OCI-LY1 (cell line): ENCODE measurements at regions not wholly inside any gene's neighbourhood (a gene's known extent, or its start where the extent isn't known, plus 50 kb on each side); places are given as distances from the start of the nearest gene placed in this dataset.
"Not testable (repeated sequence)": the region's sequence is repeated elsewhere in the genome, so short reads cannot be mapped to it uniquely, and the experiment has no call there.

Source experiments
- H2AFZ ChIP-seq: fragments of 200-600 bp; sonication (generic), shearing (Covaris generic); 2 replicates; pipeline ENCODE4 v1.6.0; 2014; ENCODE audit warnings: antibody characterized with exemption, mild to moderate bottlenecking, low read length
- H3F3A ChIP-seq: fragments of 200-600 bp; sonication (generic), shearing (Covaris generic); 2 replicates; pipeline ENCODE4 v1.6.0; 2014; ENCODE audit warnings: mild to moderate bottlenecking, antibody characterized with exemption, low read length, moderate library complexity; ENCODE audit not compliant: insufficient read depth
- H3K27ac ChIP-seq: fragments of 200-600 bp; sonication (generic); 2 replicates; pipeline ENCODE4 v1.5.1; 2014; ENCODE audit warnings: low read length, mixed run types, mild to moderate bottlenecking, low read depth; ENCODE audit not compliant: poor library complexity, severe bottlenecking
- H3K27me3 ChIP-seq: fragments of 200-600 bp; sonication (generic); 2 replicates; pipeline ENCODE4 v1.6.0; 2014; ENCODE audit warnings: antibody characterized with exemption, mild to moderate bottlenecking, low read length, moderate library complexity; ENCODE audit not compliant: insufficient read depth
- H3K36me3 ChIP-seq: fragments of 200-600 bp; sonication (generic); 2 replicates; pipeline ENCODE4 v1.6.1; 2014; ENCODE audit warnings: mild to moderate bottlenecking, antibody characterized with exemption, low read length, moderate library complexity, mixed read lengths; ENCODE audit not compliant: insufficient read depth
- H3K4me1 ChIP-seq: fragments of 200-600 bp; sonication (generic); 2 replicates; pipeline ENCODE4 v1.5.1; 2014; ENCODE audit warnings: mild to moderate bottlenecking, low read length, moderate library complexity; ENCODE audit not compliant: insufficient read depth, severe bottlenecking
- H3K4me2 ChIP-seq: fragments of 200-600 bp; sonication (generic), shearing (Covaris generic); 2 replicates; pipeline ENCODE4 v1.6.1; 2014; ENCODE audit warnings: low read length
- H3K4me3 ChIP-seq: fragments of 200-600 bp; sonication (generic); 2 replicates; pipeline ENCODE4 v1.5.1; 2014; ENCODE audit warnings: low read length, low read depth, mild to moderate bottlenecking, mixed read lengths; ENCODE audit not compliant: poor library complexity, severe bottlenecking
- H3K79me2 ChIP-seq: fragments of 200-600 bp; shearing (Covaris generic); 2 replicates; pipeline ENCODE4 v1.6.1; 2016; ENCODE audit warnings: mixed run types, low read length, mixed read lengths; ENCODE audit not compliant: insufficient read depth
- H3K9ac ChIP-seq: fragments of 200-600 bp; sonication (generic), shearing (Covaris generic); 2 replicates; pipeline ENCODE4 v1.6.1; 2014; ENCODE audit warnings: mild to moderate bottlenecking, low read length, mixed read lengths
- H3K9me2 ChIP-seq: fragments of 200-600 bp; sonication (generic), shearing (Covaris generic); 2 replicates; pipeline ENCODE4 v1.6.1; 2014; ENCODE audit warnings: low read depth, mild to moderate bottlenecking, low read length, mixed read lengths
- H3K9me3 ChIP-seq: fragments of 200-600 bp; shearing (Covaris generic); 2 replicates; pipeline ENCODE4 v1.6.1; 2014; ENCODE audit warnings: low read length, mixed read lengths
- H4K20me1 ChIP-seq: fragments of 200-600 bp; sonication (generic), shearing (Covaris generic); 2 replicates; pipeline ENCODE4 v1.6.0; 2016; ENCODE audit warnings: mild to moderate bottlenecking, low read length; ENCODE audit not compliant: insufficient read depth
- EZH2 ChIP-seq: fragments of 200-600 bp; sonication (generic), shearing (Covaris generic); IDR thresholded peaks from 2 replicates; pipeline ENCODE4 v1.8.0; 2017; ENCODE audit warnings: borderline replicate concordance, mixed run types, mild to moderate bottlenecking, antibody characterized with exemption, low read length, moderate library complexity, mixed read lengths
- TF ChIP-seq, protein P1 (sequence below): fragments of 200-600 bp; sonication (generic), shearing (Covaris generic); IDR thresholded peaks from 2 replicates; pipeline ENCODE4 v1.5.1; 2017; ENCODE audit warnings: mild to moderate bottlenecking, antibody characterized with exemption, low read length, moderate library complexity, mixed read lengths

GRCh38 chr10:45106236-45106856, 105.6 kb downstream of the ZNF22 start:
- TF ChIP-seq, protein P1, sequence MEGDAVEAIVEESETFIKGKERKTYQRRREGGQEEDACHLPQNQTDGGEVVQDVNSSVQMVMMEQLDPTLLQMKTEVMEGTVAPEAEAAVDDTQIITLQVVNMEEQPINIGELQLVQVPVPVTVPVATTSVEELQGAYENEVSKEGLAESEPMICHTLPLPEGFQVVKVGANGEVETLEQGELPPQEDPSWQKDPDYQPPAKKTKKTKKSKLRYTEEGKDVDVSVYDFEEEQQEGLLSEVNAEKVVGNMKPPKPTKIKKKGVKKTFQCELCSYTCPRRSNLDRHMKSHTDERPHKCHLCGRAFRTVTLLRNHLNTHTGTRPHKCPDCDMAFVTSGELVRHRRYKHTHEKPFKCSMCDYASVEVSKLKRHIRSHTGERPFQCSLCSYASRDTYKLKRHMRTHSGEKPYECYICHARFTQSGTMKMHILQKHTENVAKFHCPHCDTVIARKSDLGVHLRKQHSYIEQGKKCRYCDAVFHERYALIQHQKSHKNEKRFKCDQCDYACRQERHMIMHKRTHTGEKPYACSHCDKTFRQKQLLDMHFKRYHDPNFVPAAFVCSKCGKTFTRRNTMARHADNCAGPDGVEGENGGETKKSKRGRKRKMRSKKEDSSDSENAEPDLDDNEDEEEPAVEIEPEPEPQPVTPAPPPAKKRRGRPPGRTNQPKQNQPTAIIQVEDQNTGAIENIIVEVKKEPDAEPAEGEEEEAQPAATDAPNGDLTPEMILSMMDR: no peak
- no peak for TF ChIP-seq EZH2
- Histone ChIP-seq H3K27me3 (no peaks in the 10 kb centered on the region), H3K4me2 (no peak overlapping the region), H3F3A (no peaks in the 10 kb centered on the region), H3K27ac (no peak overlapping the region), H3K4me1 (no peaks in the 10 kb centered on the region), H3K9me3 (no peaks in the 10 kb centered on the region), H3K36me3 (no peaks in the 10 kb centered on the region), H3K9ac (no peak overlapping the region), H3K4me3 (no peak overlapping the region), H3K79me2 (no peaks in the 10 kb centered on the region), H2AFZ (no peak overlapping the region), H3K9me2 (no peaks in the 10 kb centered on the region), H4K20me1 (no peaks in the 10 kb centered on the region)

GRCh38 chr10:45111509-45111908, 110.8 kb downstream of the ZNF22 start:
- TF ChIP-seq, protein P1: no peak
- TF ChIP-seq EZH2: no peak

DNA sequence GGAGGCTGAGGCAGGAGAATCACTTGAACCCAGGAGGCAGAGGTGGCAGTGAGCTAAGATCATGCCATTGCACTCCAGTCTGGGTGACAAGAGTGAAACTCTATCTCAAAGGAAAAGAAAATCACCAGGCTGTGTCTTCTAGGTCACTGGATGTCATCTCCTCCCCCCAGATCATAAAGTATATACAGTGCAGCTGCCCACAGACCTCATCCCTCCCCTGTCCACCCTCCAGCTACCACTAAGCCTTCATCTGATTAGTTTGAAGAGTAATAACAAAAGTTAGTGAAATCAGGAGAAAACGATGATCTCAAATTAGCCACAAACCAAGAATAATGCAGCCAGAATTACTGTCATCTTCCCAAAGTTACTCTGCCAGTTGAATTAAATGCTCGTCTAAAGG, 117.2 kb downstream of the ZNF22 start:
- not testable (repeated sequence) for H3F3A ChIP-seq, H4K20me1 ChIP-seq, H3K36me3 ChIP-seq, H3K79me2 ChIP-seq, H3K4me3 ChIP-seq, H3K4me1 ChIP-seq, H3K9ac ChIP-seq, H3K4me2 ChIP-seq, H2AFZ ChIP-seq, H3K27ac ChIP-seq, H3K27me3 ChIP-seq, H3K9me3 ChIP-seq, H3K9me2 ChIP-seq

More at GRCh38 chr10:45111509-45111908, 110.8 kb downstream of the ZNF22 start:
- no peak overlapping the region for H2AFZ ChIP-seq
- H3K36me3 ChIP-seq: no peaks in the 10 kb centered on the region
- H3F3A ChIP-seq: no peaks in the 10 kb centered on the region
- H3K4me2 ChIP-seq: no peak overlapping the region
- H3K27me3 ChIP-seq: no peaks in the 10 kb centered on the region
- H3K4me3 ChIP-seq: no peak overlapping the region
- no peak overlapping the region for H3K9ac ChIP-seq
- no peaks in the 10 kb centered on the region for H3K9me3 ChIP-seq
- no peaks in the 10 kb centered on the region for H3K9me2 ChIP-seq
- no peaks in the 10 kb centered on the region for H3K79me2 ChIP-seq
- H3K4me1 ChIP-seq: no peaks in the 10 kb centered on the region
- H3K27ac ChIP-seq: no peak overlapping the region
- H4K20me1 ChIP-seq: no peaks in the 10 kb centered on the region

DNA sequence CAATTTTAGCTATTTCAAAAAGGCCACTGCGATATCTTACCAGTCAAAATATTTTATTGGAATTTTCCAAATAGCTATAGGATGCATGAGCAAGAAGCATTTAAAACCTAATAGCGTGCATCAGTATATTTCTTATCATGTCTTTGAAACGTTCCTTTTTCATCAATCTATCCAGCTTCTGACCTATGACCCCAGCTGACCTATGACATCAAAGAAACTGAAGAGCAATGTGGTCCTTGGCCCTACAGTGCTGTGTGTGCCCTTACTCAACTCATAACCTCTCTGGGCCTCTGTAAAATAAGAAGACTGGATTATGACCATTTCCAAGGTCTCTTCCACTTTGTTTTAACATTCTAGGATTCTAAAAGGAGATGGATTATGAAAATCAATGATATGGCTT, 118.2 kb downstream of the ZNF22 start:
- H3K9ac ChIP-seq: no peak overlapping the region
- H3K9me2 ChIP-seq: no peaks in the 10 kb centered on the region
- H3K36me3 ChIP-seq: no peaks in the 10 kb centered on the region
- no peak overlapping the region for H3K27ac ChIP-seq
- H3K4me2 ChIP-seq: no peak overlapping the region
- no peaks in the 10 kb centered on the region for H3K4me1 ChIP-seq
- H3K4me3 ChIP-seq: no peak overlapping the region
- no peaks in the 10 kb centered on the region for H4K20me1 ChIP-seq
- no peaks in the 10 kb centered on the region for H3F3A ChIP-seq
- no peak for TF ChIP-seq EZH2
- TF ChIP-seq, protein P1: no peak
- no peaks in the 10 kb centered on the region for H3K79me2 ChIP-seq
- no peaks in the 10 kb centered on the region for H3K9me3 ChIP-seq
- no peak overlapping the region for H2AFZ ChIP-seq
- no peaks in the 10 kb centered on the region for H3K27me3 ChIP-seq

DNA sequence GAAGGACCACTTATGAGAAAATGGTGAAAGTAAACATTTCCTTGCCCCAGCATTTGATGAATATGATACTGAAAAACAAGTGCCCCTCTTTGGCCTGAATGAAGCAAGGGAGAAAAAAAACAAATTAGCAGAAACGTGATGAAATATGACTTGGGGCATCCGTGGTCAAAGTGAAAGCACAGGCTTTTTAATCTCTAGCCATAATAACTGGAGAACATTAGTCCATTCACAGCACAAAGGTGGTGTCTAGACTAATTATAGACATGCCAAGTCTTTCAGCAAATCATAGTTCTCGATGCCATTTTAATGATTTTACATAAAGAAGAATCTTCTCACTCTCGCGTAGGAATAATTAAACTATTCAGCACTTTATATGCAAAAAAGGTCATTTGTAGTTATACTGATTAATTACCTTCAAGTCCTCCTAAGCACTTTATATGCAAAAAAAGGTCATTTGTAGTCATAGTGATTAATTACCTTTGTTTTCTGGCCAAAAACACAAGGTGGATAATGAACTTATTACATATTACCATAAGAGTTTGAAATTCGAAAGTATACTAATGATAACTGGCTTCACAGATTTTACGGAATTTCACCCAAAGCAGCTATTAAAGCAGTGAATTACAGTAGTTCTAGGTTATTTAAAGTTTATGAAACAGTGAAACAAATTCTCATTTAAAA, 121.6 kb downstream of the ZNF22 start:
- not testable (repeated sequence) for H3K4me1 ChIP-seq, H3K4me2 ChIP-seq, H3F3A ChIP-seq, H3K9me2 ChIP-seq, H3K36me3 ChIP-seq, H3K4me3 ChIP-seq, H3K9me3 ChIP-seq, H4K20me1 ChIP-seq, H3K27ac ChIP-seq, H3K27me3 ChIP-seq, H3K79me2 ChIP-seq, H3K9ac ChIP-seq, H2AFZ ChIP-seq
